ENCODE measurements at regions not wholly inside any gene's neighbourhood (a gene's known extent, or its start where the extent isn't known, plus 50 kb on each side); places are given as distances from the start of the nearest gene placed in this dataset.

- no peak for DNase-seq
Measured at GRCh38 chr9:82598241-82599039, 464.5 kb downstream of the RASEF start.

GRCh38 chr9:82599336-82599949 is 463.5 kb downstream of the RASEF start:
- DNase-seq: no peak

DNA sequence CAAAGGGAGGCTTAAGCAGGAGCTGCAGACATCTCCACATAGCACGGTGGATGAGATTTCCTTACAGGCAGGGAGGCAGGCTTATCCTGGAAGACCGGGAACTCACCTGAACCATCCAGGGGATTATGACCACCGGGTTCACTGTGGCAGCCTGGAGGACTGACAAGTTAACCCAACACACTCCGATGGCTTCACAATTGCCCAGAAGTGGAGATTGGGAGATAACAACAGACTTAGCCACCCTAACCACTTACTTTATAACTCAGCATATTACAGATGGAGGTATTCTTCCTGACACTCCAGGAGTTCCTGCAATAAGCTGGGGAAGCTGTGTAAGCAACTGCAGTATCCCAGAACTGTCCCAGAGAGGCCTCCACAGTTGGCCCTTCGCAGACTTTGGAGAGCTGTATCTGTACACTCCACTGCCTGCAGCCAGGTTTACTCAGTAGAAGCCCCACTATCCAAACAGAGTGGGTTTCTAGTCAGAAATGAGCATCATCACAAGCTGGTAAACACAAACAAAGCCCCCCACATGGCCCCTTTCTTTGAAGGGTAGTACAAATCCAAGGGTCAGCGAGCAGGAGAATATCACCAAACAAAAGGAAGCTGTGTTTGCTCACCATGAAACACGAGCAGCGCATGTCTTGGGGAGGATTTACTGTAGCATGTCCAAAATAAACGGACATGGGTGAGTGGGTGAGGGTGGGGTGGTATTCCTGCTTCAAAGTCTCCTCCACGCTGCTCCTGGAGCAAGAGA is 462.2 kb downstream of the RASEF start:
- no peak for DNase-seq

DNA sequence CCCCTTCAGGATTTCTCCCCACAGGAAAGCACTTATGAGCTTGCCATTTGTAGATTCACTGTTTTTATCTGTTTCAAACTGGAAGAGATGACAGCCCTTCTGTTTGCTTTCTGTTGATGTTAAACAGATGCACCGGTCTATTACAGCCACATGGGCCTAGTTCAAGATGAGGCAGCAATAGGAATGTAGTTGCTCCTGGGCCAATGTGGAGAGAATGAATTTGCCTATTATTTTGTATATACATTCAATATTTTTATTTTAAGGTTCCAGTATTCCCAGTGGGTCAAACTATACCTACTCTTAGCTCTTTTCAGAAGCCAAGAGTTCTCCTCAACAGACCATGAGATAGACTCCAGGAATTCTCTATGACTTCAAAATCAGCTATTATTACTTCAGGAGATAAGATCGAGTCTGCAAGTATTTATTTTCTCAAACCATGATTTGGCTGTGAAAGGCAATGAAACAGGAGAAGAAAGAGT is 461.6 kb downstream of the RASEF start:
- DNase-seq: no peak

- DNase-seq: no peak
Measured at GRCh38 chr9:82604947-82605656, 457.8 kb downstream of the RASEF start.

- DNase-seq: no peak
Measured at GRCh38 chr9:82605657-82606031, 457.3 kb downstream of the RASEF start.

DNA sequence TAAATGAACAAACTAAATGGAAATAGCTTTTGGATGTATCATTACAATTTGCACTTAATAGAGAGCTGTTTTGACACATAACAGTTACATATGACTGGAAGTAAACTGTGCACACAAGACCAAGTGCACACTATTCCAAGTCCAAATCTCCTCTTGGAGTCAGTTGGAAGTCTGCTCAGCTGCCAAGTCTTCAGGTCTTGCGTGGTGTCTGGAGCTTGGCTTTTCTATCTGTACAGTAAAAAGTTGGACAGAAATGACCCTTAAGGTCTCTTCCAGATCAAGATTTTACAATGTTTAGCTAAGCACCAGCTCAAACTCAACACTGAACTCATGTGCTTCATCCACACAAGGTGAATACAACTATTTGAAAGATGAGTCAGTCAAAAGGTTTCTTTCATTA is 456.9 kb downstream of the RASEF start:
- DNase-seq: no peak

DNA sequence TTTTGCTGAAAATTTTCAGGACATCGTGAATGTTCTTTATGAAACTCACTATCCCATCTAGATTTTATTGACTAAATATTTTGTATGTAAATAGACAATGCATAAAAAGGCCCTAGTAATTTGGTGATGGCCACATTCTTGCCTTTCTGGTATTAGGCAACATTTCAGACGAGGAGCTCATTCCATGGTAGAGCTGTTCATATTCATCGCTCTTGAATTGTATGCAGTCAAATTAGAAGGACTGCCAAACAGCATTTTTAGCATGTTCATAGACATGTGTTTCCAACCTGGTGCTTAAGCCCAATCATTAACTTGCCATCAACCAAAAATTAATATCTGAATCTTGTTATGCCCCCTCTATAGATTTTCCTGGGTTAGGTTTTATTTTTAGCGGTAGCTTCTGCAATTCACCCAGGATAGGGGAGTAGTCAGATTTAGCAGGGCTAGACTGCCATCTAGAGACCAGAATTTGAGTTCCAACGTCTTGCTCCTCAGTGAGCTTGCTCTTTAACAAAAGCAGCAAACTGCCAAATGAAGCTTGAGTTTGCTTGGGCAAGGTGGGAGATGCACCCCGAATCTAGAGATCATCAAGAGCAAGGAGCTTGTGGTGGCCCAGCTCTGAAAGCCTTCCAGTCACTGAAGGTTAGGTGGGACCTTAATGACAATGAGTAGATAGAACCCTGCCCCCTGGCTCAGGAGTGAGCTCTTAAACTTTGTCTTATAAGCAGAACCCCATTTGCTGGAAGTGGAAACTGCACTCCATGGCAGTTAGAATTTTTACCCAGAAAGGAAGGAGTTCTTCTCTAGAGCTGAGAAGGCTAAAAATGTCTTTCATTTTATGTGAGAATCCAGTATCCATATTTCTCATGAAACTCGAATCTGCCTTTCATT is 456.2 kb downstream of the RASEF start:
- no peak for DNase-seq

DNA sequence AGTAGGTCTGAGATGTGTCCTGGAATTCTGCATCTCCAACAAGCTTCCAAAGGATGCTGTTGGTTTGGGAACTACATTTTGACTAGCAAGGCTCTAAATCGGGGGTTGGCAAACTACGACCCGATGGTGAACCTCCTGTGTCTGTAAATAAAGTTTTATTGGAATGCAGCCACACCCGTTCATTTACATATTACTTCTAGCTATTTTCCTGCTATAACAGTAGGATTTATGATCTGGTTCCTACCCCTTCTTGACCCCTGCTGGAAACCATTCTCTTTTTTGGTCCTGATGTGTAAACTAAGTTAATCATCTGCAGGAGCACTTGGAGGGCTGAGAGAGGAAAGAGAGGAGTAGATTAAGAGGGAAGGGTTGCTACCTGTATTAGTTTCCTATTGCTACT is 454.5 kb downstream of the RASEF start:
- DNase-seq: no peak

DNA sequence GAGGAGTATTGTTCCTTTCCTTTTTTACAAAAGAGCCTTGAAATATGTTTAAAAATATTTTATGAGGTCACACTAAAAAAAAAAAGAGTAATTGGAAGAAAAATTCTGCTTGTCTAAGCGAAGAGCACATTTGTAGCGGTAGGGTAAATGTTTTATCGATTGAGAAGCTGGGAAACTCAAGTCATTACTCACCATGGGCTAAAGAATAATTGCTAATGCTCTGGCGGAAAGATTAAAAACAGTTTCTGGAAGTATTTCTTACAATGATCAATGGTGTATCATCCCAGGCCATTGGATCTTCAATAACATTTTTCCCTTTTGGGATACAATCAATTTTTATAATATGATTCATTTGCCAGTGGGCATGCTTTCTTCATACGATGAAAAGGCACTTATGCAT is 450.0 kb downstream of the RASEF start:
- no peak for DNase-seq

- no peak for DNase-seq
Measured at GRCh38 chr9:82613498-82613897, 449.4 kb downstream of the RASEF start.

DNA sequence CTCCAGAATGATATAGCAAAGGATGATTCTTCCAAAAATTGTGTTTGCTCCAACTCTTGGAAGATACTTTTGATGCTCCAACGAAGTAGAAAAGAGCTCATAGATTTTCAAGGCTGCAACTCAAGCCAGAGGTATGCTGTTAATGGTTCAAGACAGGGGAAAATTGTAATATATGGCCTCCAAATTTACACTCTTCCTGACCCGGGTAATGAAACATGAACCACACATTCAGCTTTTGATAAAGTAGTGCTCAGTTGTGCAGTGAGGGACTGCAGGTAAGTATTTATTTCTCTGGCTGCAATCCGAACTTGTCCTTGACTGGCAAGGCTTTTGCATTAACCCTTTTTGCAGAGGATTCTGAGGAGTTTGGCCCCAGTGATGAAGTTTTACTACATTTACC is 446.4 kb downstream of the RASEF start:
- DNase-seq: no peak

GRCh38 chr9:82621447-82621846 is 441.5 kb downstream of the RASEF start:
- no peak for DNase-seq

- no peak for DNase-seq
Measured at GRCh38 chr9:82637368-82637767, 425.6 kb downstream of the RASEF start.

- no peak for DNase-seq
Measured at GRCh38 chr9:82645600-82645999, 417.3 kb downstream of the RASEF start.

DNA sequence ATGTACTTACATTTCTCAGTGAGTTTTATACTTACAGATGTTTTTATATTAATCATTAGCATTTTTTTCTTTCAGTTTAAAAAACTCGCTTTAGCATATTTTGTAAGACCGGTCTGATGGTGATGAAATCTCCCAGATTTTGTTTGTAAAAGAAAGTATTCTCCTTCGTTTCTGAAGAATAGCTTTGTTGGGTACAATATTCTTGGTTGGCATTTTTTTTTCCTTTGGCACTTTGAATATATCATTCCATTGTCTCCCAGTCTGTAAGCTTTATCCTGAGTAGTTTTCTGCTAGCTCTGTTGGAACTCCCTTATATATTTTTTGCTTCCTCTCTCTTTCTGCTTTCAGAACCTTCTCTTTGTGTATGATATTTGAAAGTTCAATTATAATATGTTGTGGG is 412.6 kb downstream of the RASEF start:
- no peak for DNase-seq

DNA sequence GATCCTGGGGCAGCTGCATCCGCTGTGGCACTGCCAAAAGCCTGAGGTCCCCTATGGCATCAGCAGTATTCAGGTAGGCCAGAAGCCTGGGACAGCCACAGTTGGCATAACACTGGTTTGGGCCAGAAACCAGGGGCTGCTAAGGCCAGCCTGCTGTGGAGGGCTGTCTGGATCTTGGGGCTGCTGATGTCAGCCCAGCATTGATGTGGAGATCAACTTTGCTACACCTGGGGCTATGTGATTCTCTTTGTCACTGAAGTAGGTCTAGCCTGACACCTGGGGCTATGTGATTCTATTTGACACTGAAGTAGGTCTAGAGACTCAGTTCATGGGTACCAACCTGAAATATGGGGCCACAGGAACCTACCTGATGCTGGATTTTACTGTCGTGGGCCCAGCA is 411.5 kb downstream of the RASEF start:
- no peak for DNase-seq

DNA sequence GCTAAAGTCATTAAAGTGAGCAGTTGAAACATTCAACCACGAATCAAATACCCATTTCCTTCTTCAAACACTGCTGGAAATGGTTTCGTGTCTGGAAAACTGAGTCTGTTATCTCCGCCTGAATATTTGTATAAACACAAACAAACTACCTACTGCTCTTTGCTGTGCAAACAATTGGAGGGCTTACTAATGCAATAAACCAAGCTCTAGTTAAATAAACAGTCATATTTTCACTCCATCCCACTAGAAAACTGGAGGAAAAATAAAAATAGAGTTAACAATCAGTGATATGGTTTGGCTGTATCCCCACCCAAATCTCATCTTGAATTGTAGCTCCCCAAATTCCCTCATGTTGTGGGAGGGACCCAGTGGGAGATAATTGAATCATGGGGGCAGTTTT is 397.6 kb downstream of the RASEF start:
- DNase-seq: no peak

DNA sequence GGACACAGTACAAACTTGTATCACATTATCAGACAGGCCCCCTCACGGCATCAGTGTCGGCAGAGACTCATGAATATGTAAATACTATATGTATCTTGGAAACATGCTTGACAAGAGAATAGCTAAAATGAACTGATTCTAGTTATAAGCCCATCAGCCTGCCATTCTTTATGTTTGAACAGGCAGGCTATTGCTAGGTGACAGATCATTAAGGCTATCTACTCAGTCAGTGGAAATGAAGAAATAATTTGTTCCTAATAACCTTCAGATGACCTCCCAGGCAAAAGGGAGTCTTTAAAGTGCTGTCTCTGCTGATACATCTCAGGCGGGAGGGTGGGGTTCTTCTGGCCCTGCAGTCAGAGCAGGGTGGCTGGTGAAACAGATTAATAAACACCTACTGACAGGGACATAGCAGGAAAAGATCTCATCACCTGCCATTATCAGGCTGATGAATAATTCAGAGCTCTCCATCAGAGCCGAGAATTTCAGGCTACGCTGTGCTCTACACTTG is 394.2 kb downstream of the RASEF start:
- no peak for DNase-seq

GRCh38 chr9:82670000-82670399 is 392.9 kb downstream of the RASEF start:
- no peak for DNase-seq

DNA sequence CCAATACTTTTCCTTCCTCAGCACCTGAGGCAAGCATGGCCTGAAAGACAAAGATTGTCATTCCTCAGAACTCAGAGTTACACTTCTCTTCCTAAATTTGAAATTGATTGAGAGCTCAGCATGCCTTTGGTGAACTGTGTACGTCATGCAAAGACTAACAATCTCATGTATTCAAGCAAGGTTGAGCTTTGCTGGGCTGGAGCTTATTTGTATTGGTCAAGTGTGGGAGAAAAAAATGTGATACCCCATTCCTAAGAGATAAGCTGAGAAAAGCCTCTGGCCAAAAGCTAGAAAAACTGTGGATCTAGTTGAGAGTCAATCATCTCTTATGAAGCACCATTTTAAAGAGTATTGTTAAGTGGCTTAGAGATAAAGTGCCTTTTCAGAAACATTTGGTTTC is 392.2 kb downstream of the RASEF start:
- no peak for DNase-seq

DNA sequence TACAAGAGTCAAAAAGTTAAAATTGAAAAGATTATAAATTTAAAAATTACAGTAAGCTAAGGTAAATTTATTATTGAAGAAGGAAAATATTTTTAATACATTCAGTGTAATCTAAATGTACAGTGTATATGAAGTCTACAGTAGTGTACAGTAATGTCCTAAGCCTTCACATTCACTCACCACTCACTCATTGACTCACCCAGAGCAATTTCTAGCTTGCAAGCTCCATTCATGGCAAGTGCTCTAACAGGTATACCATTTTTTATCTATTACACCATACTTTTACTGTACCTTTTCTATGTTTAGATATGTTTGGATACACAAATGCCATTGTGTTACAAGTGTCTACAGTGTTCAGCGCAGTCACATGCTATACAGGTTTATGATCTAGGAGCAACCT is 389.7 kb downstream of the RASEF start:
- no peak for DNase-seq

Data from NCI-H2081 treated with DMSO at 0.1 percent for 48 hours (cell line).